ENCODE measurements at regions not wholly inside any gene's neighbourhood (a gene's known extent, or its start where the extent isn't known, plus 50 kb on each side); places are given as distances from the start of the nearest gene placed in this dataset.

- Histone ChIP-seq H3K27ac (no peak overlapping the region), H3K4me1 (peaks cover 0 to 6% (median 0%) of the 10 kb centered on the region in 12 donors), H3K36me3 (no peaks in the 10 kb centered on the region), H3K27me3 (no peaks in the 10 kb centered on the region), H3K4me3 (no peak overlapping the region), H3K9me3 (peaks cover 0 to 20% (median 10%) of the 10 kb centered on the region in 12 donors)
- DNase-seq: no peak
- no peak for TF ChIP-seq POLR2A (IDR thresholded peaks at IDR 0.05)
- no peak for TF ChIP-seq CTCF (IDR thresholded peaks at IDR 0.05)
- WGBS, 4 donors: 90 to 96% (median 93%) methylated on average over 3 of the region's 3 CpGs
- intact Hi-C loops (cut with DNase I): no loop called here
- no peak for ATAC-seq
Measured at GRCh38 chr15:56804279-56804678, 71.0 kb upstream of the ZNF280D start.

GRCh38 chr15:56802161-56802560, 68.9 kb upstream of the ZNF280D start:
- 88 to 95% (median 91%) methylated on average over 1 of the region's 1 CpG for WGBS, 4 donors
- H3K27me3 ChIP-seq: no peaks in the 10 kb centered on the region
- no peak for DNase-seq
- no peak for ATAC-seq
- no peak overlapping the region for H3K27ac ChIP-seq
- TF ChIP-seq CTCF (IDR thresholded peaks at IDR 0.05) (no peak), POLR2A (IDR thresholded peaks at IDR 0.05) (no peak)
- no peak overlapping the region for H3K4me3 ChIP-seq
- H3K4me1 ChIP-seq: peaks cover 0 to 12% (median 0%) of the 10 kb centered on the region in 12 donors
- peaks cover 0 to under 1% (median 0%) of the 10 kb centered on the region in 12 donors for H3K9me3 ChIP-seq
- intact Hi-C loops (cut with DNase I): no loop called here
- no peaks in the 10 kb centered on the region for H3K36me3 ChIP-seq

GRCh38 chr15:56798639-56799038, 65.3 kb upstream of the ZNF280D start:
- TF ChIP-seq POLR2A (IDR thresholded peaks at IDR 0.05) (no peak), CTCF (IDR thresholded peaks at IDR 0.05) (no peak)
- intact Hi-C loops (cut with DNase I): no loop called here
- peak in 3 of 4 donors; percentile 48 to 83 (median 81) for ATAC-seq
- Histone ChIP-seq H3K36me3 (no peaks in the 10 kb centered on the region), H3K4me1 (peaks cover 0 to 24% (median 7%) of the 10 kb centered on the region in 12 donors), H3K4me3 (no peak overlapping the region), H3K9me3 (peaks cover 0 to 3% (median under 1%) of the 10 kb centered on the region in 12 donors), H3K27ac (no peak overlapping the region), H3K27me3 (no peaks in the 10 kb centered on the region)
- peak in 3 of 5 donors; percentile 25 to 69 (median 67) for DNase-seq
- WGBS, 4 donors: 71 to 94% (median 88%) methylated on average over 6 of the region's 6 CpGs

- no peak overlapping the region for H3K4me3 ChIP-seq
- no peak overlapping the region for H3K27ac ChIP-seq
- no peaks in the 10 kb centered on the region for H3K36me3 ChIP-seq
- no peak for ATAC-seq
- intact Hi-C loops (cut with DNase I): no loop called here
- WGBS, 4 donors: 22 to 55% (median 46%) methylated on average over 1 of the region's 1 CpG
- no peaks in the 10 kb centered on the region for H3K27me3 ChIP-seq
- TF ChIP-seq CTCF (IDR thresholded peaks at IDR 0.05) (no peak), POLR2A (IDR thresholded peaks at IDR 0.05) (no peak)
- peaks cover 0 to 24% (median 7%) of the 10 kb centered on the region in 12 donors for H3K4me1 ChIP-seq
- DNase-seq: no peak
- H3K9me3 ChIP-seq: peaks cover 0 to 12% (median 7%) of the 10 kb centered on the region in 12 donors
Measured at GRCh38 chr15:56797720-56798275, 64.5 kb upstream of the ZNF280D start.
